Muscle of arm (tissue), 1 donor: ENCODE measurements at regions not wholly inside any gene's neighbourhood (a gene's known extent, or its start where the extent isn't known, plus 50 kb on each side); places are given as distances from the start of the nearest gene placed in this dataset.
"Not testable (repeated sequence)": the region's sequence is repeated elsewhere in the genome, so short reads cannot be mapped to it uniquely, and the experiment has no call there.

ENCODE experiments used
- DNase-seq: peaks from one replicate; pipeline ENCODE4 v3.0.0-alpha.2; 2013

GRCh38 chr2:163086940-163087339 lies 248.4 kb upstream of the KCNH7 start:
- DNase-seq, result no peak

- not testable (repeated sequence) for DNase-seq
Observed at GRCh38 chr2:163085366-163086024, 246.9 kb upstream of the KCNH7 start.

GRCh38 chr2:163081754-163082153 lies 243.2 kb upstream of the KCNH7 start:
- no peak for DNase-seq

- DNase-seq, result no peak
Observed at GRCh38 chr2:163077241-163077640, 238.7 kb upstream of the KCNH7 start.

- DNase-seq, result no peak
Observed at GRCh38 chr2:163066085-163066484, 227.5 kb upstream of the KCNH7 start.

GRCh38 chr2:163062524-163062923 lies 224.0 kb upstream of the KCNH7 start:
- DNase-seq, result no peak

GRCh38 chr2:163046615-163047014 lies 208.0 kb upstream of the KCNH7 start:
- no peak for DNase-seq

GRCh38 chr2:163045830-163046229 lies 207.3 kb upstream of the KCNH7 start:
- no peak for DNase-seq

- DNase-seq, result no peak
Observed at GRCh38 chr2:163044114-163044513, 205.5 kb upstream of the KCNH7 start.

- DNase-seq, result no peak
Observed at GRCh38 chr2:163043201-163043600, 204.6 kb upstream of the KCNH7 start.

GRCh38 chr2:163039266-163039665 lies 200.7 kb upstream of the KCNH7 start:
- no peak for DNase-seq

- DNase-seq, result no peak
Observed at GRCh38 chr2:163028807-163029206, 190.2 kb upstream of the KCNH7 start.

GRCh38 chr2:163026136-163026775 lies 187.7 kb upstream of the KCNH7 start:
- DNase-seq, result not testable (repeated sequence)

GRCh38 chr2:163016882-163017281 lies 178.3 kb upstream of the KCNH7 start:
- not testable (repeated sequence) for DNase-seq

- no peak for DNase-seq
Observed at GRCh38 chr2:163011000-163011399, 172.4 kb upstream of the KCNH7 start.

GRCh38 chr2:163008642-163009041 lies 170.1 kb upstream of the KCNH7 start:
- no peak for DNase-seq

GRCh38 chr2:162994718-162995117 lies 156.2 kb upstream of the KCNH7 start:
- no peak for DNase-seq

- no peak for DNase-seq
Observed at GRCh38 chr2:162992828-162993227, 154.3 kb upstream of the KCNH7 start.

- no peak for DNase-seq
Observed at GRCh38 chr2:162989507-162989906, 150.9 kb upstream of the KCNH7 start.

- DNase-seq, result no peak
Observed at GRCh38 chr2:162974771-162975170, 136.2 kb upstream of the KCNH7 start.

- no peak for DNase-seq
Observed at GRCh38 chr2:162972383-162972782, 133.8 kb upstream of the KCNH7 start.

- DNase-seq, result no peak
Observed at GRCh38 chr2:162968306-162968705, 129.7 kb upstream of the KCNH7 start.

- DNase-seq, result no peak
Observed at GRCh38 chr2:162967811-162968210, 129.2 kb upstream of the KCNH7 start.

GRCh38 chr2:162967147-162967546 lies 128.6 kb upstream of the KCNH7 start:
- DNase-seq, result no peak
